Astrocyte of the cerebellum (primary cell): ENCODE measurements at regions not wholly inside any gene's neighbourhood (a gene's known extent, or its start where the extent isn't known, plus 50 kb on each side); places are given as distances from the start of the nearest gene placed in this dataset.
"Not testable (repeated sequence)": the region's sequence is repeated elsewhere in the genome, so short reads cannot be mapped to it uniquely, and the experiment has no call there.

ENCODE experiments used
- DNase-seq: peaks from one replicate; pipeline ENCODE4 v3.0.0-alpha.2; 2011; ENCODE audit warnings: low read depth
- H3K4me3 ChIP-seq: 2 replicates; pipeline ENCODE4 v1.5.1; 2011; ENCODE audit warnings: mild to moderate bottlenecking, low read depth, low read length, moderate library complexity
- in situ Hi-C: cut with HindIII; loops from 2 replicates; pipeline ENCODE4 v1.10.0; 2017; ENCODE audit warnings: low sequenced_read_pairs
- TF ChIP-seq, protein P1 (sequence below): IDR thresholded peaks from 2 replicates; pipeline ENCODE4 v1.5.1; 2012; ENCODE audit warnings: low read length, low read depth, moderate library complexity, mild to moderate bottlenecking; ENCODE audit errors: missing control alignments

- no peak overlapping the region for H3K4me3 ChIP-seq
- in situ Hi-C loops = no loop called here
- no peak for DNase-seq
- TF ChIP-seq, protein P1, sequence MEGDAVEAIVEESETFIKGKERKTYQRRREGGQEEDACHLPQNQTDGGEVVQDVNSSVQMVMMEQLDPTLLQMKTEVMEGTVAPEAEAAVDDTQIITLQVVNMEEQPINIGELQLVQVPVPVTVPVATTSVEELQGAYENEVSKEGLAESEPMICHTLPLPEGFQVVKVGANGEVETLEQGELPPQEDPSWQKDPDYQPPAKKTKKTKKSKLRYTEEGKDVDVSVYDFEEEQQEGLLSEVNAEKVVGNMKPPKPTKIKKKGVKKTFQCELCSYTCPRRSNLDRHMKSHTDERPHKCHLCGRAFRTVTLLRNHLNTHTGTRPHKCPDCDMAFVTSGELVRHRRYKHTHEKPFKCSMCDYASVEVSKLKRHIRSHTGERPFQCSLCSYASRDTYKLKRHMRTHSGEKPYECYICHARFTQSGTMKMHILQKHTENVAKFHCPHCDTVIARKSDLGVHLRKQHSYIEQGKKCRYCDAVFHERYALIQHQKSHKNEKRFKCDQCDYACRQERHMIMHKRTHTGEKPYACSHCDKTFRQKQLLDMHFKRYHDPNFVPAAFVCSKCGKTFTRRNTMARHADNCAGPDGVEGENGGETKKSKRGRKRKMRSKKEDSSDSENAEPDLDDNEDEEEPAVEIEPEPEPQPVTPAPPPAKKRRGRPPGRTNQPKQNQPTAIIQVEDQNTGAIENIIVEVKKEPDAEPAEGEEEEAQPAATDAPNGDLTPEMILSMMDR = no peak
Measured at GRCh38 chr13:22846551-22846950, 334.2 kb upstream of the SGCG start.

DNA sequence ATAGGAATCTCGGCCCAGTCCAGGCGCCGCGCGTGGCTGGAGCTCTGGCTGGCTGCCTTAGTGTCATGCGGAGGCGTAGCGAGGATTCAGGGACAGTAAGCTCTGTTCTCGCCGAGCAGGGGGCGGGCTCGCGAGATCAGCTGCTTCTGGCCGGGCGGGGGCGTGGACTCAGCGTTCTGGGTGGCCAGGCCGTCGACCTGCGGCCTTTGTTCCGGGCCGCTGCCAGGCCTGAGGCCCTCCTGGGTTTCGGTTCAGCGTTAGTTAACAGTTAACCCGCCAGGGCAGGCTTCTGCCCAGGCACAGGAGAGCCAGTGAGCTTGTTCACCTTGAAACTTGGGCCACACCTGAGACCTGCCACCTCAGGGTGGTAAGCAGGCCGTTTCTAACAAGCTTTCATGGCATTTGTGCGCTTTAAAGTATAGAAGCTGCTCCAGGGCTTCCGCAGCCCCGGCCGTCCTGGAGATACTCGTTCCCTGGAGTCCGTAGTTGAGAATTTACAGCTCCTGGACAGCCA, 332.2 kb upstream of the SGCG start:
- no peak overlapping the region for H3K4me3 ChIP-seq
- no peak for DNase-seq
- TF ChIP-seq, protein P1 = no peak
- in situ Hi-C loops = no loop called here

- DNase-seq = no peak
- in situ Hi-C loops = no loop called here
- TF ChIP-seq, protein P1 = no peak
- H3K4me3 ChIP-seq = no peak overlapping the region
Measured at GRCh38 chr13:22855926-22856325, 324.9 kb upstream of the SGCG start.

DNA sequence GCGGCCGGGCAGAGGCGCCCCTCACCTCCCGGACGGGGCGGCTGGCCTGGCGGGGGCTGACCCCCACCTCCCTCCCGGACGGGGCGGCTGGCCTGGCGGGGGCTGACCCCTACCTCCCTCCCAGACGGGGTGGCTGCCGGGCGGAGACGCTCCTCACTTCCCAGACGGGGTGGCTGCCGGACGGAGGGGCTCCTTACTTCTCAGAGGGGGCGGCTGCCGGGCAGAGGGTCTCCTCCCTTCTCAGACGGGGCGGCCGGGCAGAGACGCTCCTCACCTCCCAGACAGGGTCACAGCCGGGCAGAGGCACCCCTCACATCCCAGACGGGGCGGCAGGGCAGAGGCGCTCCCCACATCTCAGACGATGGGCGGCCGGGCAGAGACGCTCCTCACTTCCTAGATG, 321.8 kb upstream of the SGCG start:
- DNase-seq, in situ Hi-C loops: not testable (repeated sequence)

GRCh38 chr13:22859411-22859810, 321.4 kb upstream of the SGCG start:
- H3K4me3 ChIP-seq, DNase-seq, in situ Hi-C loops: not testable (repeated sequence)

More for the DNA sequence above, 321.8 kb upstream of the SGCG start:
- H3K4me3 ChIP-seq = not testable (repeated sequence)

GRCh38 chr13:22861958-22862466, 318.8 kb upstream of the SGCG start:
- H3K4me3 ChIP-seq = no peak overlapping the region
- in situ Hi-C loops = no loop called here
- DNase-seq = no peak
- TF ChIP-seq, protein P1 = no peak

DNA sequence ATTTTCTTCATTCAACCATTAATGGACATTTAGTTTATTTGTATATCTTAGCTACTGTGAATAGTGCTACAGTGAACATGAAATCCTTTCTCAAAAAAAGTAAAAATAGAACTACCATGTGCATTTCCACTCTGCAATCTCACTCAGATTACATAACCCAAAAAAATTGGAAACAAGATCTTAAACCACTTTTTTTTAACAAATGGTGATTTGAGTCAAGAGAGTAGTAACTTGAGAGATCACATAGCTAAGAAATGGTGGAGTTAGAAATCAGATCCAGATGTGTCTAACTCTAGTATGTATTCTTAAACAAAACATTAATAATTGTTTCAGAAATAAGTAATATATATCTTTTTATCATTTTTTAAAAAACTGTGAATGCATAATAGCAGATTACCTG, 318.3 kb upstream of the SGCG start:
- TF ChIP-seq, protein P1 = no peak
- H3K4me3 ChIP-seq = no peak overlapping the region
- DNase-seq = no peak
- in situ Hi-C loops = no loop called here

DNA sequence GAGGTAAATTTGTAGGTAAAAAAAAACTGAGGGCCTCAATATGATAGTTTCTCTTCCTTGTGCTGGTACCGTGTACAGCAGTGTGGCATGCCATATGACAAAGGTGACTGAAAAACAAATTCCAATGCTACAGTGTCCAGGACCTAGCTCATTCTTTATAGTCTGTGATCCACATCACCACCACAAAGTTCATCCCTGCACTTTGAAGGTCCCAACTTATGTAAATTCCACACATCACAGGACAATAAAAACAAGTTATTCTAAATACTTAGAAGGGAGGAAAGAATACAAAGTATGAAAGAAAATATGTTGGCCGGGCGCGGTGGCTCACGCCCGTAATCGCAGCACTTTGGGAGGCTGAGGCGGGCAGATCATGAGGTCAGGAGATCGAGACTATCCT, 314.6 kb upstream of the SGCG start:
- in situ Hi-C loops = no loop called here
- TF ChIP-seq, protein P1 = no peak
- no peak for DNase-seq
- H3K4me3 ChIP-seq = no peak overlapping the region
